ENCODE measurements at regions not wholly inside any gene's neighbourhood (a gene's known extent, or its start where the extent isn't known, plus 50 kb on each side); places are given as distances from the start of the nearest gene placed in this dataset.
"Not testable (repeated sequence)": the region's sequence is repeated elsewhere in the genome, so short reads cannot be mapped to it uniquely, and the experiment has no call there.

- TF ChIP-seq POLR2A (IDR thresholded peaks at IDR 0.05); CTCF (IDR thresholded peaks at IDR 0.05 in 8 of 11, conservative IDR thresholded peaks at IDR 0.05 in 3 of 11): not testable (repeated sequence)
Observed at GRCh38 chr4:82237142-82237541, 136.6 kb downstream of the HNRNPD start.

Measured in spleen (tissue), 7 donors.